H1 (cell line): ENCODE measurements at regions not wholly inside any gene's neighbourhood (a gene's known extent, or its start where the extent isn't known, plus 50 kb on each side); places are given as distances from the start of the nearest gene placed in this dataset.

Experiments
- BRCA1 ChIP-seq: IDR thresholded peaks from 2 replicates; pipeline ENCODE4 v1.6.1; 2012; ENCODE audit warnings: low read depth, low read length, improper control_type of control experiment
- KDM1A ChIP-seq: fragments of 200-600, 300-600 bp; sonication (generic); IDR thresholded peaks from 2 replicates; pipeline ENCODE4 v1.7.1; 2016; ENCODE audit warnings: mild to moderate bottlenecking, low read length, borderline replicate concordance
- MAX ChIP-seq: IDR thresholded peaks from 2 replicates; pipeline ENCODE4 v1.6.1; 2012; ENCODE audit warnings: inconsistent platforms

DNA sequence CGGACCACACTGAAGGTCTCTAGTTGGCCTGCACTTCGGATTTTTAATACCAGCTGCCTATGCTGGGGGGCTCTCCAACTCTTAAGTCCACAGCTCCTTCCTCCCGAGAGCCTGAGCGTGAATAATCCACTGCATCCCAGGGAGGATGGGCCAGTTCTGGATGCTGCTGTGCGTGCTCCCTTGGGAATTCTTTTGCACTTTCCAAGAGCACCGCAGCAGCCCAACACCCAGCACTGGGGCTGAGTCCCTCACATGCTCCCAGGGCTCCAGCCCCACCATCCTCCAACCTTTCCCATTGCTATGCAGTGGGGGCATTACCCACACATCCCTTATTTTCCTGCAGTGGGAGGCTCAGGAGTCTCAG, 136.4 kb upstream of the IQSEC1 start (continued):
- TF ChIP-seq BRCA1 = no peak
- TF ChIP-seq KDM1A = no peak
- TF ChIP-seq MAX = no peak
